Cardiac muscle cell (in vitro differentiated cells and primary cell): ENCODE measurements at regions not wholly inside any gene's neighbourhood (a gene's known extent, or its start where the extent isn't known, plus 50 kb on each side); places are given as distances from the start of the nearest gene placed in this dataset.
A peak's percentile ranks its signal among the peaks of the same experiment; 100 is the strongest.

Experiments used
- DNase-seq, 2 donors: peaks; one replicate each; pipeline versions ENCODE4 v3.0.0 to v3.0.0-alpha.2; 2010 to 2017; ENCODE audit warnings: low read depth in 1 of 2, low spot score in 1 of 2
- H3K27ac ChIP-seq: fragments of 200-600 bp; sonication (generic); 2 replicates; pipeline ENCODE4 v1.5.1; 2016
- H3K27me3 ChIP-seq: fragments of 200-600 bp; sonication (generic); 2 replicates; pipeline ENCODE4 v1.6.0; 2016; ENCODE audit warnings: control low read depth
- H3K36me3 ChIP-seq: fragments of 200-600 bp; sonication (generic); 2 replicates; pipeline ENCODE4 v1.5.1; 2016; ENCODE audit warnings: control low read depth
- H3K4me1 ChIP-seq: fragments of 200-600 bp; sonication (generic); 2 replicates; pipeline ENCODE4 v1.8.1; 2017; ENCODE audit warnings: low read depth, mild to moderate bottlenecking, mixed run types
- H3K4me3 ChIP-seq: fragments of 200-600 bp; sonication (generic); 2 replicates; pipeline ENCODE4 v1.5.1; 2016; ENCODE audit warnings: mild to moderate bottlenecking
- H3K9me3 ChIP-seq: fragments of 200-600 bp; sonication (generic); 2 replicates; pipeline ENCODE4 v1.5.1; 2017; ENCODE audit warnings: low read depth, mild to moderate bottlenecking, control low read depth
- CTCF ChIP-seq: IDR thresholded peaks from 2 replicates; pipeline ENCODE4 v1.5.1; 2012; ENCODE audit warnings: low read depth, mild to moderate bottlenecking, low read length

GRCh38 chr17:54524501-54524900 lies 376.2 kb upstream of the TOM1L1 start:
- TF ChIP-seq CTCF: no peak
- Histone ChIP-seq H3K9me3 (no peaks in the 10 kb centered on the region), H3K27me3 (no peaks in the 10 kb centered on the region), H3K4me3 (no peak overlapping the region), H3K4me1 (peaks cover 20% of the 10 kb centered on the region), H3K27ac (no peak overlapping the region), H3K36me3 (no peaks in the 10 kb centered on the region)
- DNase-seq: no peak

- H3K27ac ChIP-seq: no peak overlapping the region
- TF ChIP-seq CTCF: no peak
- H3K9me3 ChIP-seq: no peaks in the 10 kb centered on the region
- no peak for DNase-seq
- H3K4me1 ChIP-seq: peaks cover 8% of the 10 kb centered on the region
- H3K27me3 ChIP-seq: no peaks in the 10 kb centered on the region
- H3K4me3 ChIP-seq: no peak overlapping the region
- H3K36me3 ChIP-seq: no peaks in the 10 kb centered on the region
Observed at GRCh38 chr17:54527941-54528340, 372.7 kb upstream of the TOM1L1 start.

- no peak for TF ChIP-seq CTCF
- Histone ChIP-seq H3K4me1 (no peaks in the 10 kb centered on the region), H3K4me3 (no peak overlapping the region), H3K36me3 (no peaks in the 10 kb centered on the region), H3K9me3 (no peaks in the 10 kb centered on the region), H3K27me3 (no peaks in the 10 kb centered on the region), H3K27ac (no peak overlapping the region)
- no peak for DNase-seq
Observed at GRCh38 chr17:54530398-54530797, 370.3 kb upstream of the TOM1L1 start.

- Histone ChIP-seq H3K4me3 (no peak overlapping the region), H3K9me3 (no peaks in the 10 kb centered on the region), H3K27me3 (no peaks in the 10 kb centered on the region), H3K36me3 (no peaks in the 10 kb centered on the region), H3K4me1 (no peaks in the 10 kb centered on the region), H3K27ac (no peak overlapping the region)
- TF ChIP-seq CTCF: no peak
- no peak for DNase-seq
Observed at GRCh38 chr17:54536306-54536705, 364.3 kb upstream of the TOM1L1 start.

- DNase-seq: no peak
- no peak for TF ChIP-seq CTCF
- Histone ChIP-seq H3K36me3 (no peaks in the 10 kb centered on the region), H3K4me1 (no peaks in the 10 kb centered on the region), H3K27ac (no peak overlapping the region), H3K27me3 (no peaks in the 10 kb centered on the region), H3K9me3 (no peaks in the 10 kb centered on the region), H3K4me3 (no peak overlapping the region)
Observed at GRCh38 chr17:54537656-54538055, 363.0 kb upstream of the TOM1L1 start.

GRCh38 chr17:54544249-54544648 lies 356.4 kb upstream of the TOM1L1 start:
- H3K36me3 ChIP-seq: no peaks in the 10 kb centered on the region
- H3K27me3 ChIP-seq: no peaks in the 10 kb centered on the region
- no peak overlapping the region for H3K4me3 ChIP-seq
- H3K4me1 ChIP-seq: no peaks in the 10 kb centered on the region
- H3K9me3 ChIP-seq: no peaks in the 10 kb centered on the region
- no peak for TF ChIP-seq CTCF
- DNase-seq: peak in 1 of 2 donors; percentile 30
- H3K27ac ChIP-seq: no peak overlapping the region
